NCI-H1092 (cell line): ENCODE measurements at regions not wholly inside any gene's neighbourhood (a gene's known extent, or its start where the extent isn't known, plus 50 kb on each side); places are given as distances from the start of the nearest gene placed in this dataset.

ENCODE experiments used
- DNase-seq: peaks from one replicate; lab custom pipeline; 2025; lab: John Stamatoyannopoulos, UW

- no peak for DNase-seq
Measured at GRCh38 chr2:173647681-173648311, 293.1 kb downstream of the CDCA7 start.

- no peak for DNase-seq
Measured at GRCh38 chr2:173648816-173649215, 294.1 kb downstream of the CDCA7 start.

GRCh38 chr2:173649527-173650219 lies 295.0 kb downstream of the CDCA7 start:
- no peak for DNase-seq

GRCh38 chr2:173651891-173652290 lies 297.2 kb downstream of the CDCA7 start:
- no peak for DNase-seq

- no peak for DNase-seq
Measured at GRCh38 chr2:173652311-173652710, 297.6 kb downstream of the CDCA7 start.

- DNase-seq: no peak
Measured at GRCh38 chr2:173652767-173653431, 298.2 kb downstream of the CDCA7 start.

DNA sequence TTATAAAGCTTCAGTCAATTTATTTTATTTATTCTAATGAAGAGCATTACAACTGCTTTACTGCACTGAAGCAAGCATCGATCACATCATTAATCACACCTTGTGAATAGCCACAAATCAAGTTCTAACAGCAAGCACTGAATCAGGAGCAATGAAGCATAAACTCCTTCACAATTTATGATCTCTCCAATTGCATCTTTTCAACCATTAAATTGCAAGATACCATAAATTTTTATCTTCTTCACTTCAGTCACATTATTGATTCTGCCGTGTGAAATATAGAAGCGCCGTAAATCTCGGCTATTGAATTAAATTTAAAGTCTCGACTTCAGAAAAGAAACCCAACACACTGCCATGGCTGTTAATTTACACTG lies 298.7 kb downstream of the CDCA7 start:
- no peak for DNase-seq

DNA sequence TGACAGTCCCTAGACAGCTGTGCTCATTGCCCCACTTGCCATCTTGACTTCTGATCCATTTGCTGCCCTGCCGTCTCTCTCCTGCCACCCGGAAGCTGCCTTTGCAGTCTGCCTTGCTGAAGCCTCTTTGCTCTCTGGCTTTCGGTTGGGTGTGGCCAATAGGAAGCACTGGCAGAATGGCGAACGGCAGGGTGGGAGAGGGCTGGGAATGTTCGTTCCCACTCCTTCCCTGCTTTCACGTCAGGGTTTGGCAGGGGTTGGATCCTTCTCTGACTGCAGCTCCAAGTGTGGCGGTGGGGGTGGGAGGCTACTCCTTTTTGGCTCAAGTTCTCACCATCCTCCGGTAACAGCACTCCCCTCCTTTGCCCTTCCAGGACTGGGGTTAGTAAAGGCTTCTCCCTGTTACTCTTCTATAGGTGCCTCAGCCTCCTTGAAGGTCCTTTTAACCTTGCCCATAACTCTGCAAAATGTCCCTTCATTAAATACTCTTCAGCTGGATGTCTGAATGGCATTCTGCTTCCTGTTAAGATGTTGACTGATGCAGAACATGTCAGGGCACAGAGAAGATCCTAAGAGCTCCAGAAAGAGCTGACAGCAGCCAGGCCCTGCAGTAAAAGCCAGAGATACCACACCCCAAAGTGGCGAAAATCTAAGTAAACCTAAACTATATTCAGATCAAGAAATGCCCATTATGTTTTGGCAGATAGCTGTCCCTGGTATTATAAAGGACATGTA lies 299.7 kb downstream of the CDCA7 start:
- no peak for DNase-seq

DNA sequence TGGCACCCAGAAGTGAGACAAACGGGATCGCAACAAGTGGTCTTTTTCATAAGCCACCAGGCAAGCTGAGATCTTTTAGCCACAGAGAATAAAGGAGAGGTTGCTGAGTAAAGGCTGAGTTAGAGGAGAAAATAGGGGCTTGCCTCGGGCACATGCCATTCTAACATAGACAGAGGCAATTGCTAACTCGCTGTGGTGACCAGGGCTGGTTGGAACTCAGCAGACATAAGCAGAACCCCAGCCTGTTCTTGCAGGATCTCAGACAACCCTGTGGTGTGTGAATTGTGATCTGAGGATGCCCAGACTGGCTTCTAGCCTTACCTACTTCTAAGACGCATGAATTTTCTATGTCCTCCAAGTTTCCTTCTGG lies 300.2 kb downstream of the CDCA7 start:
- no peak for DNase-seq

- DNase-seq: no peak
Measured at GRCh38 chr2:173656086-173656485, 301.4 kb downstream of the CDCA7 start.

DNA sequence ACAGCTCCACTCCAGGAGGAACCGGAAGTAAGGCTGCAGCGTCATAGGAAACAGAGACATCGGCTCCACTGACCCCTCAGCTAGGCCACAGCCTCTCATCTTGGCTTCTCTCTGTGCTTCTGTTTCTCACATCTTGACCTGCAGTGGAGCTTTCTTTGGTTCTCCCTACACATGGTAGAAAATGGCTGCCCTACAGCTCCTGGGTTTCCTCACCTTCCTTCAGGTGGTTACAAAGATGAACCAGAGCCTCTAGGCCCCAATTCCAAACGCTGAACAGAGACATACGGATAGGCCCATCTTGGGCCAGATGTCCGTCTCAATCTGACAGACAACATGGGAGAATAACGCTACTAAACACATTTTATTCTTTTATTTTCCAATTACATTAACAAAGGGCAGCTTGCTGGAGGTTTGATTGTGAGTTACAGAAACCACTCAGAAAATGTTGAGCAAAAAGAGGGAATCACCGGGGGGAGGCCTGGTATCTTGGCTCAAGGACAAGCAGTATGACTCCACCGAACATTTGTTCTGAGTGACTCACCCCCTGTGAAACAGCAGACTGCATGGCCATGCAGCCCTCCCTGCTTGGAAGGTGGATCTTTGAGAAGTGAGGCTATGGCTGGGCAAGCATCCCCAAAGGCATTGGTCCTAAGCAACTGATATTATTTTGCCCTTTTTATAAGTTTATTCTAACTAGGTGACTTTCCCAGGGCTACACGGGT lies 303.5 kb downstream of the CDCA7 start:
- no peak for DNase-seq

DNA sequence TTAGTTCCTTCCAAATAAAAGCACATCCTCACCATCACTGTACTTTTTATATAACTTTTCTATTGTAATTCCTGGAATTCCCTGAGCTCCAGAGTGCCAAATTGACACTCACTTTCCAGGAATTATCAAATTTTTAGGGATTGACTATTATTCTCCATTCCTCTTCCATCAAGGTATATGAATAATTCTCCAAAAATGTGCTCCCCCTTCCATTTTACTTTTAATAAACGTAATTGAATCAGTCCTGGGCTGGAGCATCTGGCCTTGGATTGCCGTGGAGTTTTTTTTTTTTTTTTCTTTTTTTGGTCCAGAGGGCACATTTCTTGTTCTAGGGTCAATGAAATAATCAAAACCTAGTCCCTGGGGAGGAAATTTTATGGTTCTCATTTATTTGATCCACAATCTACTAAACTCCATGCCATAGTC lies 304.3 kb downstream of the CDCA7 start:
- no peak for DNase-seq

GRCh38 chr2:173659509-173659908 lies 304.8 kb downstream of the CDCA7 start:
- no peak for DNase-seq

- DNase-seq: no peak
Measured at GRCh38 chr2:173661586-173661985, 303.6 kb downstream of the SP3 start.

- DNase-seq: no peak
Measured at GRCh38 chr2:173663353-173663752, 301.8 kb downstream of the SP3 start.

DNA sequence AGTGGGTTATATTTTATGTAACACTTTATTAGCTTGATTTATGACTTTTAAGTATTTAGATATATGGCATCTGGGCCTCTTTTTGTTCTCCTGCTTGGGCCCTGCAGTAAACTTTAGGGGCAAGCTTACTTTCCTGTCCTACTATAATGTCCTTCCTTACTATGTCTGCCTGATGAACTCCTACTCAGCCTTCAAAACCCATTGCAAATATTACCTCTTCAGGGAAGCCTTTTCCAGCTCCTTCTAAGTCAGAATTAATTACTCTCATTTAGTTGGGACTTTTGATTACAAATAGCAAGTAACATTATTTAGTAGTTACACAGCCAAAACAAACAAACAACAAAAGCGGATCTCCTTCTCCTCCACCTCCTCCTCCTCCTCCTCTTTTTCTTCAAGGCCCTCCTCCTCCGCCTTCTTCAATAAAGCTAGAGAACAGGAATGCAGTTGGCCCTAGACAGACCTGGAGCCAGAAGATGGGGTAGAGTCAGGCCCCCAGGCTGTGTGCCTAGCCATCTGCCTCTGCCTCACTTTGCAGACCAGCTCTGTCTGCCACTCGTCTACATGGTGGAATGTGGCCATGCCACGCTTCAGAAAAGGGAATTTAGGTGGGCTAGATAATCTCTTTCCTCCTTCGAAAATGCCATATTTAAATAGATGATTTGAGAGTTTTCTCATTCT lies 301.2 kb downstream of the SP3 start:
- no peak for DNase-seq

GRCh38 chr2:173664513-173664910 lies 300.7 kb downstream of the SP3 start:
- no peak for DNase-seq

- DNase-seq: no peak
Measured at GRCh38 chr2:173666171-173666888, 298.8 kb downstream of the SP3 start.

- DNase-seq: no peak
Measured at GRCh38 chr2:173667014-173667413, 298.2 kb downstream of the SP3 start.

- DNase-seq: peak; percentile 8
Measured at GRCh38 chr2:173667415-173667814, 297.8 kb downstream of the SP3 start.
